HL-60 (cell line): ENCODE measurements at regions not wholly inside any gene's neighbourhood (a gene's known extent, or its start where the extent isn't known, plus 50 kb on each side); places are given as distances from the start of the nearest gene placed in this dataset.

ENCODE experiments used
- DNase-seq, 2 experiments: peaks; one replicate each; pipeline ENCODE4 v3.0.0-alpha.2; 2010 to 2020; ENCODE audit warnings: low read depth in 1 of 2, low spot score in 1 of 2
- H3K27ac ChIP-seq: fragments of 250-450 bp; sonication (Bioruptor Pico); replicated peaks from 2 replicates; pipeline ENCODE4 v1.5.1; 2020; ENCODE audit warnings: mild to moderate bottlenecking, moderate library complexity
- H3K27me3 ChIP-seq: fragments of 250-450 bp; sonication (Bioruptor Pico); 2 replicates; pipeline ENCODE4 v1.5.1; 2021; ENCODE audit warnings: mild to moderate bottlenecking, moderate library complexity; ENCODE audit not compliant: insufficient read depth, poor library complexity, severe bottlenecking
- H3K4me3 ChIP-seq: replicated peaks from 2 replicates; pipeline ENCODE4 v1.5.1; 2011; ENCODE audit warnings: mild to moderate bottlenecking, control low read depth, low read length; ENCODE audit not compliant: insufficient read depth
- CTCF ChIP-seq: IDR thresholded peaks from one replicate; pipeline ENCODE4 v1.5.1; 2011; ENCODE audit warnings: low read length, control low read depth, inconsistent platforms; ENCODE audit not compliant: insufficient read depth
- GABPA ChIP-seq: IDR thresholded peaks from 2 replicates; pipeline ENCODE4 v1.6.1; 2012; ENCODE audit warnings: low read depth
- POLR2AphosphoS5 ChIP-seq: IDR thresholded peaks from 2 replicates; pipeline ENCODE4 v1.6.1; 2012; ENCODE audit warnings: low read depth
- REST ChIP-seq: IDR thresholded peaks from 2 replicates; pipeline ENCODE4 v1.6.1; 2012; ENCODE audit warnings: low read depth; ENCODE audit not compliant: insufficient replicate concordance
- SPI1 ChIP-seq: IDR thresholded peaks from 2 replicates; pipeline ENCODE4 v1.6.1; 2012; ENCODE audit warnings: low read depth, mild to moderate bottlenecking, borderline replicate concordance

DNA sequence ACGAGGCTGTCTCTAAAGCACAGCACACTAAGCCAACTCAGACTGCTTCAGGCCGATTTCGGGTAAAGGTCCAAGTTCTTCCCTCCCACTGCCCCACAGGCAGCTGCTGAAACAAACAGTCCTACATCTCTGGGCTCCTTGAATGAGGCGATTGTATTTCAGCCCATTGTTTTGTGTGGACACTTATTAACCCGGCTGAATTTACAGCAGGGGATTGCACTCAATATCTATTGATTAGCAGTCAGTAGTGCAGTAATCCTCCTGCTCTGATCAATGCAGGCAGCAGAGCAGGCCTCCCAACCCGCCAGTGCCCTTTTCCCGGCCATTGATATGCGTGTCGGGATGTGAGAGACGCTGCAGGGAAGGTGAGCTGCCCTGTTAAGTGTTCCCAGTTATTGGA is 330.1 kb downstream of the CMPK2 start:
- H3K27ac ChIP-seq: no peak overlapping the region
- H3K27me3 ChIP-seq: peaks cover 8% of the 10 kb centered on the region
- TF ChIP-seq SPI1 (no peak), POLR2AphosphoS5 (no peak), CTCF (no peak), REST (no peak), GABPA (no peak)
- DNase-seq: no peak
- H3K4me3 ChIP-seq: no peak overlapping the region

- TF ChIP-seq POLR2AphosphoS5 (no peak), SPI1 (no peak)
- Histone ChIP-seq H3K27ac (no peak overlapping the region), H3K4me3 (no peak overlapping the region), H3K27me3 (peaks cover 7% of the 10 kb centered on the region)
- DNase-seq: no peak
Observed at GRCh38 chr2:6538607-6539006, 327.1 kb downstream of the CMPK2 start.

DNA sequence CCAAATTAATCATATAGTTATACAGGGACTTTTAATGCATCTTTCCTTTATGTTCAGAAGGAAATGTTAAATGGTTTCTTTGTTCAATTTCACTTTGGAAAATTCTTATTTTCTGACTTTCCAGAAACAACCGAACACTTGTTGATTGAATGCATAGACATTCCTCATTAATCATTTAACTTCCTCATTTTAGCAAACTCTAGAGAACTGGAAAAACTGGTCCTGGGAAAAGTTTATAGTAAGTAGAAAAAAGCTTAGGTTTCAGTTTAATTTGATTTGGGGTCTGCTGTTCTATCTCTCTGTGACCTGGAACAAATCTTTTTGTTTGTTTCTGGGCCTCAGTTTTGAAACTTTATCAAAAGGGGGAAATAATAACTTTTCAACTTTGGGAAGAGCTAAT is 320.4 kb downstream of the CMPK2 start:
- DNase-seq: no peak
- TF ChIP-seq GABPA: no peak
- TF ChIP-seq SPI1: no peak
- TF ChIP-seq POLR2AphosphoS5: no peak
- no peak for TF ChIP-seq REST
- TF ChIP-seq CTCF: no peak
- Histone ChIP-seq H3K27me3 (no peaks in the 10 kb centered on the region), H3K27ac (no peak overlapping the region), H3K4me3 (no peak overlapping the region)

- no peak for TF ChIP-seq POLR2AphosphoS5
- TF ChIP-seq CTCF: no peak
- no peak for TF ChIP-seq SPI1
- Histone ChIP-seq H3K27me3 (no peaks in the 10 kb centered on the region), H3K4me3 (no peak overlapping the region), H3K27ac (no peak overlapping the region)
- no peak for DNase-seq
Observed at GRCh38 chr2:6545795-6546194, 319.9 kb downstream of the CMPK2 start.
